Fibroblast of skin of abdomen (primary cell): ENCODE measurements at regions not wholly inside any gene's neighbourhood (a gene's known extent, or its start where the extent isn't known, plus 50 kb on each side); places are given as distances from the start of the nearest gene placed in this dataset.

Experiments
- DNase-seq: peaks from one replicate; pipeline ENCODE4 v3.0.0-alpha.2; 2013

DNA sequence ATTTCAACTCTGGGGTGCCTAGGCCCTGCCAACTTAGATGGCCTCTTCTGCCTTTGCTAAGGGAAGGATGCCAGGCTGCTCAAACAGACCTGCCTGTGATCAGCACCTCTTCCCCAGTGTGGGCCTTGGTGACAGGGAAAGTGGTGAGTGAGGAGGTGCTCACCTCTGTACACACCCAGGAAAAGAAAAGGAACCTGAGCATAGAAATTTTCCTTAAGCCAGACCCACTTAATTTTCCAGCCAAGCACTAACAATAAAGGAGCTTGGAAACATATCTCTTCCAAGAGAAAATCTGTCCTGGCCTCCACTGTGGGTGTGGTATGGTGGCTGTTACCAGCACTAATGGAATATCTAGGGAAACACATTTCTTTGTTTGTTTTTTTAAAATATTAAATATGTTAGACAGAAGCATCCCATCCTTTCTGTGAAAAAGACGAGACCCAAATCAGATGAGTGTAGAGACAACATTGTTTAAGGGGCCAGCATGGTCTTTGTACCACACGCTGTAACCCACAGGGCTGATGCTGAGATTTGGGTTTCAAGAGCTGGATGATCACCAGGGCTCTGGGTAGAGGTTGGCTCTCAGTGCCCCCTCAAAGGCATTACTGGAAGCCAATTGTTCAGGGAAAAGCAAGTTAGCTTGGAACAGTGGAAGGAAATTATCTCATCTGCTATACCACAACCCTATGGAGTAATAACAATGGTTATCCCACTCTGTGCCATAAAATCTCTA lies 472.2 kb downstream of the INSC start:
- no peak for DNase-seq

GRCh38 chr11:15589070-15589626 lies 474.4 kb downstream of the INSC start:
- no peak for DNase-seq

DNA sequence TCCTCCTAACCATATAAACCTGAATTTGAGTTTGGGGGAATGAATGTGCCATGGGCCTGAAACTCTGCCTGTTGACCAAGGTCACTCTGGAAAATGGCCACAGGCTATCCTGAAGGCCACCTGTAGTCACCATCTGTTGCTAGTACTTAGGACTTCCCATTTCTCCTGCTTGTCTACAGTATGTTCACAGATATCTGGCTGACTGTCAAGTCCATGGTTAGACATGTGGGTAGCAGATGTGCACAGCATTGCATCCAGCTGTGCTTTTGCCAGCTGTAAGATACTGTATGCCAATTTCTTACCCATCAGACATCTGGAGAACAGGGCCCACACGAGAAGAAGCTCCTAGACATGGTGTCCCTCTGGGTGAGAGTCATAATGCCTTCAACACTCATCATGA lies 475.4 kb downstream of the INSC start:
- no peak for DNase-seq

DNA sequence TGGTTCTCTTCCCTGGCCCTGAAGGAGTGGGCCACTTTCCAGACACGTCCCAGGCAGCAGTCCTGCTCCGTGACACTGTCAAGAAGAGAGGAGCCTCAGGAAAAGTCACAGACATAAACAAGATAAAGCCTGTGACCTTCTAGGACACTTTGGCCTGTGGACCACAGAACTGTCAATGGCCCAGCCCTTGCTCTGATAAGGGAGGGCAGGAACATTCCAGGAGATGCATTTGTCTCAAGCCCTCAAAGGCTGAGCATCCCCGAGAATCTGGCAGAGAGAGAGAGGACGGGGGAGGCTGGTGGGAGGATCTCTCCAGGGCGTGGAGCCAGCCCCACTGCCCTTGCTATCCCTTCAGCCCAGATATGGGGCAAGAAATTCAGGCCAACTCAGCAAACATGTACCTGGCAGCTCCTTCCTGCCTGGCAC lies 476.4 kb downstream of the INSC start:
- no peak for DNase-seq

DNA sequence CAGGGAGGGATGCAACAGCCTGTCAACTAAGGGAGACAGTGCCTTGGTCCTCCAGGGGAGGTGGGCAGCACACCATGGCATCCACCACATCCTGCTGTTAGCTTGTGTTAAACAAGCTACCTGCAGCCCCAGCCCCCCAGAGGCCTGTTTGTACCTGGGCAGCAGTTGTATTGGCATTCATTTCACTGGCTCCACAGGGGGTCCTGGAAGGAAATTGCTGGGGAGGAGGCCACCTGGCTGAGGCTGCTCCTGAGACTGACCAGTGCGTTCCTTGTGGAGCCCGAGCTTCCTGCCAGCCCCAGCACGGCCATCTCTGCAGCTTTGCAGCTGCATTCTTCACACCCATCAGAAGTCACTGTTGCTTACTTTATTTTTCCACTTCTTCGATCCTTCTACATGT lies 479.9 kb downstream of the INSC start:
- DNase-seq, result no peak

GRCh38 chr11:15599376-15599775 lies 484.7 kb downstream of the INSC start:
- DNase-seq, result no peak

DNA sequence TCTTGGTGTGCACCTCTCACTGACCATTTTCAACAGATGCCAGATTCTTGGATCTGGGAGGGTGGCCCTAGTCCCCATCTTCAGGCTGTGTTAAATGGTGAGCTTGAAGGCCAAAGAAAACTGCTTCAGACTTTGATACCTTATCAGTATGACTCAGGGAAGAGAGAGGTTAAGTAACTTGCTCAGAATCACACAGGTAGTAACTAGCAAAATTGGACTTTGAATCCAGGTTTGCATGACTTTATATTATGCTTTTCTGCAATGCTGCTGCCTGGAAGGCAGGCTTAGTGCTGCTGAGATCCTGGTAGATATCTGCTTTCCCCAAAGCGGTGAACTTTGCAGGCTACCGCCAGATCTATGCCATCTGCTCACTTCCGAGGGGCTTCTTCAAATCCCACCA lies 487.3 kb downstream of the INSC start:
- DNase-seq, result no peak

DNA sequence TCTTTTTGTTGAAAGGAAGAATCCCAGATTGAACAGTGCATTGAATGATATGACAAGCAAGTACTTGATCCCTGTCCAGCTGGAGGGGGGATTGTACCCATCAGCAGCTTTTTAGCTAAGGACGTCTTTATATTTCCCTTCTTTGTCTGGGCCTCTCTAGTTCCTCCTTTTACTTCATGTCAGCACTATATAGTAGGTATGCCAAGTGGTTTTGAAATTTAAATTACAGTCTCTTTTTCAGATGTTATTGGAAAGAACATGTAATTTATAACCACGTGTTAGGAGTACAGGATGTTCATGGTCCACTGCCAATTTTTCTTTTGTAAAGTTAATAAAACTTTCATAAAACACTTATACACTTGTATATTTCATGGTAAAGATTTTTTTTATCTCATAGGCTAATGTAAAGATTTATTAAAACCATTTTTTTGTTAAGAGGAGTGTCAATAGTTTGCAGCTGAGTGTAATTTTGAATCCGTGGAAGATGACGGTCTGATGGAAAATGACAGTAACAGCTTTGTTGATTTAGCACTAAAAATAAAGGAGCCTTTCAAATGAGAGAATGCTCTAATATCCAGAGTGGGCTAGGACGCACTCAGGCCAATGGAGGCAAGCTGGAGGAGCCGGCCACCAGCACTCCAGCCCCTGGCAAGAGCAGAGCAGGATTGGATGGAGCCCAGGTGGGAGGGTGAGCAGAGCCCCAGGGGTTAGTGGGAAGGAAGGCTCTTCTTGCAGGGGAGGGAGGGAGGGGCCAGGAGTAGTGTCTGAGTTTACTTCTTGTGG lies 488.3 kb downstream of the INSC start:
- DNase-seq, result no peak

GRCh38 chr11:15605094-15605493 lies 490.4 kb downstream of the INSC start:
- no peak for DNase-seq

DNA sequence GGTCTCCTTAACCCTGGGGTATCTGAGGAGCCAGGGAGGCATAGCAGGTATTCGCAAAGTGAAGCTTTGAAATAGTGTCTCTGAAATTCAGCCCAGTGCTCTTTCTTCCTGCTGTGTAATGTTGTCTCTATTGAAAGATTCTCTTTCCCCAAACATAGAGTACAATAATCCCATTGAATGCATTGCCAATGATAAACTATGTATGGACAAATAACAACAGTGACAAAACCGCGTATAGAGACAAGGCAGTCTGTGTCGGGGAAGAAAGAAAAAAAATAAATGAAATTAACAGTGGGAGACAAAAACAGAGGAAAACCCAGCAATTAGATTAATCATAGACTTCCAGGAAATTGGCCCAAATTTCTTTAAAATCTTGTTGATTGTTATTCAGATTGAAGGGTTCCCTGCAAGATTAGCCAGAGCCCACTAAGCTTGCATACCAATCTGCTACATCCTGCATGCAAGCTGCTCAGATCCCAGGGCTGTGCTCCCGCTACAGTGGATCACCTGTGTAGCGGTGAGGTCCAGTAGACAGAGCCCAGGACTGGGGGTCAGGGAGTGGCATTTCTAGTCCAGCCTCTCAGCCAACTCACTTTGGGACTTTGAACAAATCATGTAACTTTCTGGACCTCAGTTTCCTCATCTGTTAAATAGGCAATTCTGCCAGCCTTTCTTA lies 492.8 kb downstream of the INSC start:
- DNase-seq, result no peak

DNA sequence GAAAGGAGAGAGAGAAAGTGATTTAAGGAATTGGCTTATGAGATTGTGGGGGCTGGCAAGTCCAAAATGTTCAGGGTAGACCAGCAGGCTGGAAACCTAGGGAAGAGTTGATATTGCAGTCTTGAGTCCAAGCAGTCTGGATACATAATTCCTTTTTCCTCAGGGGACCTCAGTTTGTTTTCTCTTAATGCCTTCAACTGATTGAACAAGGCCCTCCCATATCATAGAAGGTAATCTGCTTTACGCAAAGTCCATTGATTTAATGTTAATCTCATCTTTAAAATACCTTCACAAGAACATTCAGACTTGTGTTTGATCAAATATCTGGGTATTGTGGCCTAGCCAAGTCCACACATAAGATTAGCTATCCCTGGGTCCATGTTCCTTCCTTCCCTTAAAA lies 494.7 kb downstream of the INSC start:
- no peak for DNase-seq

DNA sequence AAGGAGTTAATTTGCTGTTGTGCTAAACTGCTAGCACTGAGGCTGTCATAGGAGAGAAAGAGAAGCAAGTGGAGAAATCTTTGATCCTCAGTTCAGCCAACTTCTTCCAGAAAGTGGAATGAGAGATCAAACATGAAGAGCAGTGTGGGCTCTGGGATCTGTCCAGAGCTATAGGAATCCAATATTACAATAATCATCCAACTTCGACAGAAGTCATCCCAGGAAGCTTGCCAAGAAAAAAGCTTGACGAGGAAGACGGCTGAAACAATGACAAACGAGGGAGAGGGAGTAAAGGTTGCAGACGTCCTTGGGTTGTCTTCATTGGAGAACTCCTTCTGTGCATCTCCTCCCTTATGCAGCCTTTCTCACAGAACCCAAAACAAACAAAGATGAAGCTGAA lies 496.2 kb downstream of the INSC start:
- DNase-seq, result no peak

GRCh38 chr11:15613251-15613650 lies 498.5 kb downstream of the INSC start:
- DNase-seq, result no peak

GRCh38 chr11:15613789-15614188 lies 499.1 kb downstream of the INSC start:
- no peak for DNase-seq

- DNase-seq, result no peak
These were observed 500.8 kb downstream of the INSC start for GRCh38 chr11:15615398-15616096.

GRCh38 chr11:15616130-15617105 lies 501.7 kb downstream of the INSC start:
- no peak for DNase-seq

- no peak for DNase-seq
These were observed 502.4 kb downstream of the INSC start for GRCh38 chr11:15617126-15617525.

DNA sequence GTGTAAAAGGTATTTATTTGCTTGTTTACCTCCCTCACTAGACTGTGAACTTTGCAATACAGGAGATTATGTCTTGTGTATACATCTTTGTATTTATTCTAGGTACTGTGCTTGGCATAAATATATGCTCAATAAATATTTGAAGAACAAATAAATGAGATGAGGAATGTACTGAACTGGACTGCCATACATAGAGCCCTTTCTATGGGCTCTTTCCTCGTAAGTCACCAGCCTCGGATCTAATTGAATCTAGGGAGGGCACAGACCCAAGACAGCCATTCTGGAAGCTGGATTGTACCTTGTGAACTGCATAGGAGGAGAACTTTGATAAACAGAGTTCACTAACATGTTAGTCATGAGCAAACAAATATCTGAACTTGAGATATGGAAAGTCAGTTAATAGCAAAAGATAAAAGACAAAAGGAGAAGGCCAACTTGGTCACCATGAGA lies 503.9 kb downstream of the INSC start:
- DNase-seq, result no peak

DNA sequence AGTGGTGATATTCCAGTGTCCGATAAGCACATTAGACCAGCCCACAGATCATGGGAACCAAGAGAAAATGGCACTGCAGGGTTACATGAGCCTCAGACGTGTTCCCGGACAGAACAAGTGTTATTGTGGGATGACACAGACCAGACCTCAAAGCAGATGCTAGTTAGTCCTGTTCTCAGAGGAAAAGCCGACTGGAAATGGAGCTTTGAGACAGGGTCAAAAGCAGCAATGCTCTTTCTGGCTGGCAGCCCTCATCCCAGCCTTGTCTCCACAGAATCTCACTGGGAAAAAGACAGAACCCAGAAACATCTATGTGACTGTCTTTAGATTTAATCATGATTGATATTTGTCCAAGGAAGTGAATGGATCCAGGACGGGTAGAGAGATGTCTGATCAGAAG lies 506.8 kb downstream of the INSC start:
- DNase-seq, result no peak

- DNase-seq, result no peak
These were observed 507.6 kb downstream of the INSC start for GRCh38 chr11:15622231-15622890.

- no peak for DNase-seq
These were observed 510.0 kb downstream of the INSC start for GRCh38 chr11:15624701-15625100.
